ENCODE measurements at regions not wholly inside any gene's neighbourhood (a gene's known extent, or its start where the extent isn't known, plus 50 kb on each side); places are given as distances from the start of the nearest gene placed in this dataset.
"Not testable (repeated sequence)": the region's sequence is repeated elsewhere in the genome, so short reads cannot be mapped to it uniquely, and the experiment has no call there.

DNA sequence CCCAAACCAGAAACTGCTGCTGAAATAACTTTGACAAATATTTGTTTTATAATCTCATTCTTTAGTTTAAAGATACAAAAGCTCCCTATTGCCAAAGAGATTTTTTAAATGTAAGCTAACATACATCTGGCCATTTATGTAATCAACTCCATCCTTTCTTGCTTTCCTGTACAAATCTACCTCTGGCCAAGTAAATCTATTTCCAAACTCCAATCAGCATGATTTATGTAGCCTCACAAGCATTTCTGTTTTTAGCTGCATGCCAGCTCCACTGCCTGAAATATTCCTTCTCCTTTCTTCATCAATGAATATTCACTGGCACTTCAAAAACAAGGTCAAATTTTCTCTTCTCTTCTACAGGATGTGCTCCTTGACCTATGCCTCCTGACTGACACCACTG lies 80.0 kb downstream of the SHOX2 start:
- Histone ChIP-seq H3K27ac (no peak overlapping the region), H3K4me3 (no peak overlapping the region), H3K36me3 (no peaks in the 10 kb centered on the region), H3K4me1 (no peaks in the 10 kb centered on the region), H3K9me3 (no peaks in the 10 kb centered on the region), H3K27me3 (ENCODE audit: low read depth) (no peaks in the 10 kb centered on the region)
- DNase-seq, result no peak
- TF ChIP-seq, protein P1, sequence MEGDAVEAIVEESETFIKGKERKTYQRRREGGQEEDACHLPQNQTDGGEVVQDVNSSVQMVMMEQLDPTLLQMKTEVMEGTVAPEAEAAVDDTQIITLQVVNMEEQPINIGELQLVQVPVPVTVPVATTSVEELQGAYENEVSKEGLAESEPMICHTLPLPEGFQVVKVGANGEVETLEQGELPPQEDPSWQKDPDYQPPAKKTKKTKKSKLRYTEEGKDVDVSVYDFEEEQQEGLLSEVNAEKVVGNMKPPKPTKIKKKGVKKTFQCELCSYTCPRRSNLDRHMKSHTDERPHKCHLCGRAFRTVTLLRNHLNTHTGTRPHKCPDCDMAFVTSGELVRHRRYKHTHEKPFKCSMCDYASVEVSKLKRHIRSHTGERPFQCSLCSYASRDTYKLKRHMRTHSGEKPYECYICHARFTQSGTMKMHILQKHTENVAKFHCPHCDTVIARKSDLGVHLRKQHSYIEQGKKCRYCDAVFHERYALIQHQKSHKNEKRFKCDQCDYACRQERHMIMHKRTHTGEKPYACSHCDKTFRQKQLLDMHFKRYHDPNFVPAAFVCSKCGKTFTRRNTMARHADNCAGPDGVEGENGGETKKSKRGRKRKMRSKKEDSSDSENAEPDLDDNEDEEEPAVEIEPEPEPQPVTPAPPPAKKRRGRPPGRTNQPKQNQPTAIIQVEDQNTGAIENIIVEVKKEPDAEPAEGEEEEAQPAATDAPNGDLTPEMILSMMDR (IDR thresholded peaks at IDR 0.05), result no peak
- intact Hi-C loops (cut with DNase I), result no loop called here
- no peak for ATAC-seq

DNA sequence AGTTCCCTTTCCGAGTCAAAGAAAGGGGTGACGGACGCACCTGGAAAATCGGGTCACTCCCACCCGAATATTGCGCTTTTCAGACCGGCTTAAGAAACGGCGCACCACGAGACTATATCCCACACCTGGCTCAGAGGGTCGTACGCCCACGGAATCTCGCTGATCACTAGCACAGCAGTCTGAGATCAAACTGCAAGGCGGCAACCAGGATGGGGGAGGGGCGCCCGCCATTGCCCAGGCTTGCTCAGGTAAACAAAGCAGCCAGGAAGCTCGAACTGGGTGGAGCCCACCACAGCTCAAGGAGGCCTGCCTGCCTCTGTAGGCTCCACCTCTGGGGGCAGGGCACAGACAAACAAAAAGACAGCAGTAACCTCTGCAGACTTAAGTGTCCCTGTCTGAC lies 86.3 kb downstream of the SHOX2 start:
- H3K9me3 ChIP-seq; DNase-seq; H3K27me3 ChIP-seq (ENCODE audit: low read depth); ATAC-seq; H3K27ac ChIP-seq; H3K4me1 ChIP-seq; intact Hi-C loops (cut with DNase I); H3K36me3 ChIP-seq; H3K4me3 ChIP-seq: not testable (repeated sequence)

DNA sequence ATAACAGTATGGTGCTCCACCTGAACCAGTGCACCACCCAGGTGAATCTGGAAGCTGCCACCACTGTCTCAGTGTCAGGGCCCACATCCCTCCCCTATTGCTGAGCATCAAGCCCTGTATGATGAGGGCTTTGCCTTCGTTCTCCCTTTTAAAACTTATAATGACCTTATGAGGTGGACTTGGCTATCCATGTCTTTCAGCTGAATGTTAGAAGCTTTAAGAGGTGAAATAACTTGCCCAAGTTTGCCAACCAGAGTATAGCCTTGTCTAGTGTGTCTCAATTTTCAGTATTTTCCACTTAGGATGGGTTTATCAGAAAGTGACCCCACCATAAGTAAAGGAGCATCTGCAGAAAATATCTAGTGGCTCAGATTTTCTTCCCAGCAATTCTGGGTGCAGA lies 87.8 kb downstream of the SHOX2 start:
- intact Hi-C loops (cut with DNase I), result no loop called here
- H3K4me1 ChIP-seq, result no peaks in the 10 kb centered on the region
- H3K9me3 ChIP-seq, result no peaks in the 10 kb centered on the region
- H3K27me3 ChIP-seq (ENCODE audit: low read depth), result no peaks in the 10 kb centered on the region
- DNase-seq (no peak), ATAC-seq (no peak)
- no peak overlapping the region for H3K27ac ChIP-seq
- H3K36me3 ChIP-seq, result no peaks in the 10 kb centered on the region
- TF ChIP-seq, protein P1 (IDR thresholded peaks at IDR 0.05), result no peak
- no peak overlapping the region for H3K4me3 ChIP-seq

DNA sequence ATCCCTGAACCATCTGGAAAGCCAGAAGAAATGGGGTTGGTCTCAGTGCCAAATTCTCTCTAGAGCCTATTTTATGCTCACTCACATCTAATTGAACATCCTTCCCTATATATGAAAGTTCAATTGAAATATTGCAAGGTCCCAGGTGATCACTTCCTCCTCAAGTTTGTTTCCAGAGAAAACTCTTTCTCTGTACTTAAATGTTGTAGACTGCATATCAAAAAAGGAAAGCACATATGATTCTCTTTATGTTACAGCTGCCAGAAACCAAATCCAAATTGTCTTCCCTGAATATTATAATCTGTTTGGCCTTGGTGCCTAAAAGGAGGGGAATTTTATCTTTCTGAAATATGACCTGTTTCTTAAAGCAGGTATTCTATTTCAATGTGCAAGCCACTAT lies 93.3 kb downstream of the SHOX2 start:
- H3K27me3 ChIP-seq (ENCODE audit: low read depth), result no peaks in the 10 kb centered on the region
- no peak overlapping the region for H3K4me3 ChIP-seq
- intact Hi-C loops (cut with DNase I), result no loop called here
- no peak overlapping the region for H3K27ac ChIP-seq
- no peaks in the 10 kb centered on the region for H3K9me3 ChIP-seq
- DNase-seq (no peak), ATAC-seq (no peak)
- no peaks in the 10 kb centered on the region for H3K4me1 ChIP-seq
- no peaks in the 10 kb centered on the region for H3K36me3 ChIP-seq
- TF ChIP-seq, protein P1 (IDR thresholded peaks at IDR 0.05), result no peak

DNA sequence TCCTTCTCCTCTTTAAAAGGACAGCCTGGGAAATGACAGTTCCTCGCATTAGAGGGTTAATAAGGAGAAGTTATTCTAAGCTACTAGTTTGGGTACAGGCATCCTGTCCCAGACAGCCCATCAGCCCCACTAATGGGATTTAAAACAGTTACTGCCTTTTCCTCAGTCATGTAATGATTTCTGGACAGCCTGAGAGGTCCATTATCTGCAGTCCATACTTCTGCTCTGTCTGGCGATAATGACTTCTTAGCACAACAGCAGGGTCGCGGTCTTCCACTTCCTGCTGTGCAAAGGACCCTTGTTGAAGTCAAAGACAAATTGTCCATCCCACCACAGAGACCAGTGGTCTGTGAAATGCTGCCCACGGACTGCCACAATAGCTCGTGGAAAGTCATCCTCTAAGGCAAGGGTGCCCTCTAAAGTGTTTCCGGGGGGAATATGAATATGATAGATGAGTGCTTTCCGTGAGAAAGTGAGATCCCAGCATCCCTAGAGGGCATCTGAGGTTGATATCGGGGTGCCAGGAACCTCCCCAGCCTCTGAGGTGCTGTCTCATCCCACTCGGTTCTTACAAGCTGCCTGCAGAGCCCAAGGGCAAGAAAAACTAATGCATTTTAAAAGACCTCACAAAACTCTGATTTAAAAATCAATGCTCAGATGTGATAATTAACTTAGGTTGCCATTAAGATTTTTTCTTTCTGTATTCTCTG lies 100.7 kb downstream of the SHOX2 start:
- Histone ChIP-seq H3K36me3 (no peaks in the 10 kb centered on the region), H3K27me3 (ENCODE audit: low read depth) (no peaks in the 10 kb centered on the region), H3K9me3 (no peaks in the 10 kb centered on the region), H3K4me3 (no peak overlapping the region), H3K27ac (no peak overlapping the region), H3K4me1 (no peaks in the 10 kb centered on the region)
- ATAC-seq (no peak), DNase-seq (no peak)
- intact Hi-C loops (cut with DNase I), result no loop called here
- TF ChIP-seq, protein P1 (IDR thresholded peaks at IDR 0.05), result no peak

DNA sequence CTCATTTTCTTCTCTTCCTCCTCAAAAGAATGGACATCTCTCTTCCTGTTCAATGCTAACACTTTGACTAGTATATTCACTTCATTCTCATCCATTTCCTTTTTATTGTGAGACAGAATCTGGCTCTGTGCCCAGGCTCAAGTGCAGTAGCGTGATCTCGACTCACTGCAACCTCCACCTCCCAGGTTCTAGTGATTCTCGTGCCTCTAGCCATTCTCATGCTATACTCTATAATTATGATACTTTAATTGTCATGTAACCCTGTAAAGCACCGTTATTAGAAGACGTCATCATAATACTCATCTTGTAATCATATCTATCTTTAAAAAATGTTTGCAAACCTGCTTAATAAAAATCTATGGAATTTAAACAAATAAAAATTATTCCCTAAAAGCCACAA lies 107.0 kb downstream of the SHOX2 start:
- H3K27me3 ChIP-seq (ENCODE audit: low read depth), result no peaks in the 10 kb centered on the region
- no peaks in the 10 kb centered on the region for H3K36me3 ChIP-seq
- H3K4me3 ChIP-seq, result no peak overlapping the region
- no peak overlapping the region for H3K27ac ChIP-seq
- TF ChIP-seq, protein P1 (IDR thresholded peaks at IDR 0.05), result no peak
- no peak for DNase-seq
- no peak for ATAC-seq
- no peaks in the 10 kb centered on the region for H3K4me1 ChIP-seq
- peaks cover 12% of the 10 kb centered on the region for H3K9me3 ChIP-seq
- intact Hi-C loops (cut with DNase I), result no loop called here
